H1 (cell line): ENCODE measurements at regions not wholly inside any gene's neighbourhood (a gene's known extent, or its start where the extent isn't known, plus 50 kb on each side); places are given as distances from the start of the nearest gene placed in this dataset.

Experiments
- CTCF ChIA-PET: fragments of 300-600 bp; sonication (Branson Sonifier 250); formaldehyde crosslinking; loops from one replicate; lab custom pipeline; 2021; ENCODE audit not compliant: partially characterized antibody; lab: Charles Lee
- POLR2A ChIA-PET: fragments of 300-600 bp; sonication (Branson Sonifier 250); formaldehyde crosslinking; loops from one replicate; lab custom pipeline; 2021; ENCODE audit warnings: inconsistent platforms; ENCODE audit not compliant: partially characterized antibody; lab: Charles Lee
- DNase-seq, 2 experiments: peaks; one replicate each; pipeline versions ENCODE4 v3.0.0 to v3.0.0-alpha.2; 2010 to 2022; ENCODE audit warnings: low spot score in 2 of 2, low read depth in 1 of 2, mixed read lengths in 1 of 2
- FAIRE-seq: peaks from 2 replicates; lab custom pipeline; 2011; peaks lifted over from hg19 to GRCh38; lab: Jason Lieb, UNC
- H2AFZ ChIP-seq: 2 replicates; pipeline ENCODE4 v1.8.1; 2012; ENCODE audit warnings: low read length, inconsistent platforms
- H2AK5ac ChIP-seq: 2 replicates; pipeline ENCODE4 v1.6.1; 2013; ENCODE audit warnings: low read depth, low read length
- H2BK120ac ChIP-seq: replicated peaks from 2 replicates; pipeline ENCODE3; 2013; ENCODE audit warnings: low read depth, low read length, inconsistent platforms
- H2BK12ac ChIP-seq: 2 replicates; pipeline ENCODE4 v1.6.1; 2013; ENCODE audit warnings: low read depth, low read length
- H2BK15ac ChIP-seq: 2 replicates; pipeline ENCODE4 v1.6.1; 2013; ENCODE audit warnings: low read length
- H2BK20ac ChIP-seq: 2 replicates; pipeline ENCODE4 v1.6.1; 2013; ENCODE audit warnings: low read length
- H2BK5ac ChIP-seq: 2 replicates; pipeline ENCODE4 v1.6.1; 2013; ENCODE audit warnings: low read depth, low read length
- H3K14ac ChIP-seq: 2 replicates; pipeline ENCODE4 v1.6.1; 2013; ENCODE audit warnings: inconsistent platforms; ENCODE audit not compliant: insufficient read length
- H3K18ac ChIP-seq: 2 replicates; pipeline ENCODE4 v1.6.1; 2013; ENCODE audit warnings: low read length; ENCODE audit errors: extremely low read depth
- H3K23ac ChIP-seq: 2 replicates; pipeline ENCODE4 v1.6.1; 2013; ENCODE audit warnings: inconsistent platforms; ENCODE audit not compliant: insufficient read length
- H3K23me2 ChIP-seq: 2 replicates; pipeline ENCODE4 v1.6.1; 2013; ENCODE audit warnings: low read depth, low read length
- H3K27ac ChIP-seq: 2 replicates; pipeline ENCODE4 v1.6.1; 2011; ENCODE audit warnings: low read depth, low read length, inconsistent platforms
- H3K27me3 ChIP-seq, 4 experiments: replicated peaks in 1 of 4; 1 replicate in 1 of 4; 2 replicates in 3 of 4; pipeline versions ENCODE4 v1.6.1 to v1.8.1; 2011 to 2013; ENCODE audit warnings: low read length in 3 of 4, mild to moderate bottlenecking in 3 of 4, inconsistent platforms in 2 of 4, mixed read lengths in 2 of 4, moderate library complexity in 1 of 4; ENCODE audit not compliant: control insufficient read depth in 3 of 4, insufficient read depth in 3 of 4; ENCODE audit errors: extremely low read depth in 1 of 4
- H3K36me3 ChIP-seq, 4 experiments: 2 replicates each; pipeline versions ENCODE4 v1.6.1 to v1.8.1; 2011 to 2013; ENCODE audit warnings: mild to moderate bottlenecking in 4 of 4, low read length in 3 of 4, moderate library complexity in 2 of 4, control low read depth in 1 of 4, inconsistent platforms in 1 of 4; ENCODE audit not compliant: insufficient read depth in 4 of 4, control insufficient read depth in 2 of 4
- H3K4ac ChIP-seq: replicated peaks from 2 replicates; pipeline ENCODE3; 2013; ENCODE audit warnings: low read length, low read depth, mixed read lengths, inconsistent platforms; ENCODE audit not compliant: insufficient read length
- H3K4me1 ChIP-seq, 4 experiments: replicated peaks in 1 of 4; 1 replicate in 1 of 4; 2 replicates in 3 of 4; pipeline versions ENCODE4 v1.6.1 to v1.8.1; 2011 to 2013; ENCODE audit warnings: low read length in 3 of 4, inconsistent platforms in 2 of 4, mixed read lengths in 1 of 4; ENCODE audit not compliant: insufficient read depth in 4 of 4, control insufficient read depth in 3 of 4
- H3K4me2 ChIP-seq, 2 experiments: 2 replicates each; pipeline versions ENCODE4 v1.6.1 to v1.8.1; 2011 to 2013; ENCODE audit warnings: low read depth in 2 of 2, low read length in 2 of 2, control low read depth in 1 of 2, inconsistent platforms in 1 of 2, mild to moderate bottlenecking in 1 of 2; ENCODE audit not compliant: insufficient read depth in 1 of 2
- H3K4me3 ChIP-seq, 4 experiments: fragments of 200-600, 300-600 bp in 1 of 4; sonication (generic), shearing (Covaris generic), sonication (Bioruptor Twin) in 1 of 4; 2 replicates each; pipeline versions ENCODE4 v1.5.1 to v1.8.1; 2011 to 2016; ENCODE audit warnings: low read length in 4 of 4, low read depth in 3 of 4, control low read depth in 2 of 4, inconsistent platforms in 2 of 4, mild to moderate bottlenecking in 2 of 4, mixed read lengths in 1 of 4, moderate library complexity in 1 of 4; ENCODE audit not compliant: insufficient read depth in 2 of 4; ENCODE audit errors: extremely low read depth in 1 of 4
- H3K56ac ChIP-seq: replicated peaks from 2 replicates; pipeline ENCODE3; 2013; ENCODE audit warnings: low read depth, mild to moderate bottlenecking, mixed read lengths, low read length, inconsistent platforms; ENCODE audit not compliant: insufficient read length
- H3K79me1 ChIP-seq: 2 replicates; pipeline ENCODE4 v1.6.1; 2013; ENCODE audit warnings: low read depth, low read length, control low read depth
- H3K79me2 ChIP-seq, 2 experiments: 2 replicates each; pipeline versions ENCODE4 v1.6.1 to v1.8.1; 2012 to 2013; ENCODE audit warnings: low read length in 2 of 2, mild to moderate bottlenecking in 2 of 2, inconsistent platforms in 1 of 2; ENCODE audit not compliant: insufficient read depth in 2 of 2, control insufficient read depth in 1 of 2
- H3K9ac ChIP-seq, 4 experiments: replicated peaks in 1 of 4; 1 replicate in 1 of 4; 2 replicates in 3 of 4; pipeline versions ENCODE4 v1.6.1 to v1.8.1; 2011 to 2013; ENCODE audit warnings: low read depth in 3 of 4, low read length in 3 of 4, control low read depth in 2 of 4, mild to moderate bottlenecking in 2 of 4, moderate library complexity in 2 of 4, inconsistent platforms in 1 of 4; ENCODE audit errors: extremely low read depth in 1 of 4
- H3K9me3 ChIP-seq, 2 experiments: 2 replicates each; pipeline versions ENCODE4 v1.6.1 to v1.8.1; 2012 to 2013; ENCODE audit warnings: mild to moderate bottlenecking in 2 of 2, moderate library complexity in 2 of 2, control low read depth in 1 of 2, inconsistent platforms in 1 of 2, low read depth in 1 of 2, low read length in 1 of 2, mixed read lengths in 1 of 2; ENCODE audit not compliant: insufficient read depth in 2 of 2
- H4K20me1 ChIP-seq, 2 experiments: replicated peaks in 1 of 2; 2 replicates each; pipeline versions ENCODE3 to v1.8.1; 2011 to 2013; ENCODE audit warnings: inconsistent platforms in 2 of 2, low read length in 2 of 2, mild to moderate bottlenecking in 1 of 2; ENCODE audit not compliant: insufficient read depth in 2 of 2, control insufficient read depth in 1 of 2
- H4K5ac ChIP-seq: 2 replicates; pipeline ENCODE4 v1.6.1; 2013; ENCODE audit warnings: low read length, low read depth, mixed read lengths, inconsistent platforms; ENCODE audit not compliant: insufficient read length
- H4K8ac ChIP-seq: 2 replicates; pipeline ENCODE4 v1.8.0; 2013; ENCODE audit warnings: mild to moderate bottlenecking, moderate library complexity, low read length, inconsistent platforms; ENCODE audit not compliant: insufficient read depth; ENCODE audit errors: extremely low read depth
- H4K91ac ChIP-seq: replicated peaks from 2 replicates; pipeline ENCODE3; 2013; ENCODE audit warnings: low read length, mixed read lengths, inconsistent platforms; ENCODE audit not compliant: insufficient read length
- CBX5 ChIP-seq: fragments of 300-800, 300-1000 bp; sonication (generic); IDR thresholded peaks from 2 replicates; pipeline ENCODE4 v1.7.1; 2016; ENCODE audit warnings: antibody characterized with exemption, low read length, low read depth
- HDAC2 ChIP-seq, 2 experiments: fragments of 300-600 bp in 1 of 2; sonication (generic) in 1 of 2; IDR thresholded peaks; 2 replicates each; pipeline ENCODE4 v1.6.1; 2011 to 2012; ENCODE audit warnings: low read depth in 2 of 2, low read length in 2 of 2, mild to moderate bottlenecking in 2 of 2, moderate library complexity in 2 of 2, borderline replicate concordance in 1 of 2, inconsistent platforms in 1 of 2
- KDM4A ChIP-seq: IDR thresholded peaks from one replicate; pipeline ENCODE4 v1.7.1; 2012; ENCODE audit warnings: low read depth, mild to moderate bottlenecking, moderate library complexity, low read length, inconsistent platforms; ENCODE audit not compliant: severe bottlenecking
- MAFK ChIP-seq: IDR thresholded peaks from 2 replicates; pipeline ENCODE4 v1.6.1; 2012; ENCODE audit warnings: low read depth, mild to moderate bottlenecking, improper control_type of control experiment, low read length
- RNF2 ChIP-seq: fragments of 200-900, 300-1000 bp; sonication (generic); IDR thresholded peaks from 2 replicates; pipeline ENCODE4 v1.7.1; 2016; ENCODE audit warnings: borderline replicate concordance, low read depth, mild to moderate bottlenecking, antibody characterized with exemption, low read length; ENCODE audit not compliant: poor library complexity, severe bottlenecking; ENCODE audit errors: missing control alignments
- WGBS, 2 experiments: shearing (Covaris generic) in 1 of 2; methylation state at CpG; one replicate each; pipeline versions ENCODE4 v1.1.6 to v1.1.7; 2013 to 2015; ENCODE audit warnings: low lambda C conversion rate in 2 of 2, mixed read lengths in 2 of 2, inconsistent platforms in 1 of 2, low coverage in 1 of 2, missing lambda C conversion rate in 1 of 2; ENCODE audit not compliant: insufficient replicate concordance in 2 of 2, insufficient coverage in 1 of 2, insufficient read length in 1 of 2; ENCODE audit errors: extremely low coverage in 1 of 2, missing lambda C conversion rate in 1 of 2; 5-methylcytosine and 5-hydroxymethylcytosine counted together

- no peaks in the 10 kb centered on the region for H3K9me3 ChIP-seq
- no peak overlapping the region for H2BK15ac ChIP-seq
- H4K5ac ChIP-seq = no peak overlapping the region
- no peaks in the 10 kb centered on the region for H3K23me2 ChIP-seq
- no peak overlapping the region for H3K14ac ChIP-seq
- H3K4ac ChIP-seq = no peak overlapping the region
- no peaks in the 10 kb centered on the region for H3K27me3 ChIP-seq
- H3K9ac ChIP-seq = no peak overlapping the region
- no peaks in the 10 kb centered on the region for H3K79me1 ChIP-seq
- H2AK5ac ChIP-seq = no peak overlapping the region
- no peak overlapping the region for H3K4me3 ChIP-seq
- no peak overlapping the region for H3K27ac ChIP-seq
- POLR2A ChIA-PET = interaction anchor here (0.7 kb wide), 1 partner anchor 27 kb away, joined by 3 read pairs; no protein-coding TSS in a partner anchor
- H3K4me2 ChIP-seq = no peak overlapping the region
- H3K36me3 ChIP-seq = no peaks in the 10 kb centered on the region
- H3K23ac ChIP-seq = no peak overlapping the region
- CTCF ChIA-PET = no interaction called here
- DNase-seq (no peak), FAIRE-seq (no peak)
- H2BK20ac ChIP-seq = no peak overlapping the region
- no peak overlapping the region for H2BK120ac ChIP-seq
- no peak overlapping the region for H4K8ac ChIP-seq
- H2BK12ac ChIP-seq = no peak overlapping the region
- H3K79me2 ChIP-seq = no peaks in the 10 kb centered on the region
- H3K4me1 ChIP-seq = no peaks in the 10 kb centered on the region
- H4K20me1 ChIP-seq = no peaks in the 10 kb centered on the region
- H2BK5ac ChIP-seq = no peak overlapping the region
- H3K18ac ChIP-seq = no peak overlapping the region
- H4K91ac ChIP-seq = no peak overlapping the region
- no peak overlapping the region for H2AFZ ChIP-seq
- no peak overlapping the region for H3K56ac ChIP-seq
- WGBS, 2 experiments = 86% methylated on average over 1 of the region's 1 CpG; no CpG with 5 or more reads in 1 of the 2 experiments
- TF ChIP-seq HDAC2 (IDR thresholded peaks at IDR 0.05; ENCODE audit: borderline replicate concordance in 1 of 2, low read depth in 2 of 2, low read length in 2 of 2) (no peak), KDM4A (no peak), MAFK (no peak), RNF2 (no peak), CBX5 (no peak)
Observed at GRCh38 chr1:103199001-103199400, 90.7 kb upstream of the COL11A1 start.
